Large intestine (tissue), 3 donors: ENCODE measurements at regions not wholly inside any gene's neighbourhood (a gene's known extent, or its start where the extent isn't known, plus 50 kb on each side); places are given as distances from the start of the nearest gene placed in this dataset.

ENCODE experiments used
- DNase-seq, 2 donors: peaks; one replicate each; pipeline versions ENCODE4 v3.0.0 to v3.0.0-alpha.2; 2013
- H3K27ac ChIP-seq: one replicate; pipeline ENCODE4 v1.5.1; 2013; ENCODE audit warnings: low read length
- H3K27me3 ChIP-seq: 2 replicates; pipeline ENCODE4 v1.6.1; 2013; ENCODE audit warnings: low read length; ENCODE audit not compliant: control insufficient read depth, insufficient read depth
- H3K36me3 ChIP-seq: 2 replicates; pipeline ENCODE4 v1.6.1; 2013; ENCODE audit warnings: low read length; ENCODE audit not compliant: control insufficient read depth, insufficient read depth
- H3K4me1 ChIP-seq: one replicate; pipeline ENCODE4 v1.6.1; 2013; ENCODE audit warnings: low read length; ENCODE audit not compliant: control insufficient read depth, insufficient read depth
- H3K4me3 ChIP-seq: one replicate; pipeline ENCODE4 v1.5.1; 2013; ENCODE audit warnings: low read length
- H3K9me3 ChIP-seq: one replicate; pipeline ENCODE4 v1.6.1; 2013; ENCODE audit warnings: mild to moderate bottlenecking, low read depth, low read length, moderate library complexity; ENCODE audit not compliant: control insufficient read depth
- WGBS: methylation state at CpG from one replicate; pipeline ENCODE4 v1.1.5; 2013; ENCODE audit warnings: low lambda C conversion rate; ENCODE audit not compliant: insufficient coverage; 5-methylcytosine and 5-hydroxymethylcytosine counted together

- no peaks in the 10 kb centered on the region for H3K9me3 ChIP-seq
- no peaks in the 10 kb centered on the region for H3K36me3 ChIP-seq
- H3K27ac ChIP-seq, result no peak overlapping the region
- 0% methylated on average over 1 of the region's 2 CpGs for WGBS
- H3K27me3 ChIP-seq, result no peaks in the 10 kb centered on the region
- no peak overlapping the region for H3K4me3 ChIP-seq
- DNase-seq, result no peak
- no peaks in the 10 kb centered on the region for H3K4me1 ChIP-seq
Measured at GRCh38 chr3:98961161-98962155, 60.0 kb upstream of the DCBLD2 start.

GRCh38 chr3:98957681-98958080 is 56.2 kb upstream of the DCBLD2 start:
- no peak overlapping the region for H3K27ac ChIP-seq
- no peaks in the 10 kb centered on the region for H3K9me3 ChIP-seq
- H3K4me1 ChIP-seq, result no peaks in the 10 kb centered on the region
- WGBS, result no CpG with 5 or more reads among the region's 2 CpGs
- no peaks in the 10 kb centered on the region for H3K27me3 ChIP-seq
- no peak overlapping the region for H3K4me3 ChIP-seq
- no peak for DNase-seq
- no peaks in the 10 kb centered on the region for H3K36me3 ChIP-seq

- H3K27me3 ChIP-seq, result no peaks in the 10 kb centered on the region
- no peak for DNase-seq
- H3K27ac ChIP-seq, result no peak overlapping the region
- H3K4me1 ChIP-seq, result no peaks in the 10 kb centered on the region
- H3K9me3 ChIP-seq, result no peaks in the 10 kb centered on the region
- H3K4me3 ChIP-seq, result no peak overlapping the region
- H3K36me3 ChIP-seq, result no peaks in the 10 kb centered on the region
Measured at GRCh38 chr3:98956008-98956407, 54.5 kb upstream of the DCBLD2 start.

GRCh38 chr3:98954791-98955604 is 53.5 kb upstream of the DCBLD2 start:
- WGBS, result 100% methylated on average over 1 of the region's 3 CpGs
- DNase-seq, result no peak
- H3K4me1 ChIP-seq, result no peaks in the 10 kb centered on the region
- H3K9me3 ChIP-seq, result no peaks in the 10 kb centered on the region
- H3K4me3 ChIP-seq, result no peak overlapping the region
- H3K27me3 ChIP-seq, result no peaks in the 10 kb centered on the region
- no peaks in the 10 kb centered on the region for H3K36me3 ChIP-seq
- no peak overlapping the region for H3K27ac ChIP-seq

- no peak overlapping the region for H3K27ac ChIP-seq
- no peaks in the 10 kb centered on the region for H3K27me3 ChIP-seq
- no peaks in the 10 kb centered on the region for H3K36me3 ChIP-seq
- no peaks in the 10 kb centered on the region for H3K9me3 ChIP-seq
- no peak overlapping the region for H3K4me3 ChIP-seq
- H3K4me1 ChIP-seq, result no peaks in the 10 kb centered on the region
- DNase-seq, result no peak
- WGBS, result 89% methylated on average over 1 of the region's 1 CpG
Measured at GRCh38 chr3:98954242-98954641, 52.7 kb upstream of the DCBLD2 start.

- Histone ChIP-seq H3K27me3 (no peaks in the 10 kb centered on the region), H3K27ac (no peak overlapping the region), H3K36me3 (no peaks in the 10 kb centered on the region), H3K4me3 (no peak overlapping the region), H3K4me1 (no peaks in the 10 kb centered on the region), H3K9me3 (no peaks in the 10 kb centered on the region)
- WGBS, result no CpG with 5 or more reads among the region's 1 CpG
- no peak for DNase-seq
Measured at GRCh38 chr3:98952404-98952803, 50.9 kb upstream of the DCBLD2 start.
